ENCODE measurements at regions not wholly inside any gene's neighbourhood (a gene's known extent, or its start where the extent isn't known, plus 50 kb on each side); places are given as distances from the start of the nearest gene placed in this dataset.

DNA sequence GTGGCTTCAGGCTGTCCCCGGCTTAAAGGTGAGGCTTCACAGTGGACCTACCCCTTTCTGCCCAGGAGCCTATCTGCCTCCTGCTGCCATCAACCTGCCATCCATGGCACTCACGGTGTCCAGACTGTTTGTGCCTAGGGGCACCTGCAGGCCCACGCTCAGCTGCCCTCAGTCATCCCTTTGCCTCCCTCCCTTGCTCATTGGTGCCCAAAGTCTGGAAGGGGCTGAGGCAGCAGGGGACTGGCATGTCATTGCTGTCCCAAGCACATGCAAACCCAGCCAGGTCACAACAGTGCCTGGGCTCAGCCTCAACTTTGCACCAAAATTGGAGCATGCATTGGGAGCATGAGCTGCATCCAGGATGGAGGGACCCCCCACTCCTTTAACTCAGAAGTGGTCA lies 1142.7 kb upstream of the NCAM2 start:
- no peaks in the 10 kb centered on the region for H3K27me3 ChIP-seq
- peaks cover 0 to 8% (median 0%) of the 10 kb centered on the region in 4 donors for H3K9me3 ChIP-seq
- no peaks in the 10 kb centered on the region for H3K4me1 ChIP-seq
- no peak overlapping the region for H3K27ac ChIP-seq
- TF ChIP-seq POLR2A (IDR thresholded peaks at IDR 0.05) = no peak
- no peak for TF ChIP-seq CTCF (IDR thresholded peaks at IDR 0.05)
- TF ChIP-seq POLR2AphosphoS5 (IDR thresholded peaks at IDR 0.05) = no peak
- no peak for TF ChIP-seq EP300 (IDR thresholded peaks at IDR 0.05)
- H3K36me3 ChIP-seq = no peaks in the 10 kb centered on the region
- no peak overlapping the region for H3K4me3 ChIP-seq
- ATAC-seq (ENCODE audit: low FRiP score in 2 of 2) = no peak
- WGBS, 2 donors = 87 to 92% methylated on average over 3 of the region's 3 CpGs
- peak in 1 of 2 donors; percentile 15 for DNase-seq

- H3K27me3 ChIP-seq = no peaks in the 10 kb centered on the region
- WGBS, 2 donors = 59 to 75% methylated on average over 2 of the region's 2 CpGs
- TF ChIP-seq EP300 (IDR thresholded peaks at IDR 0.05) (no peak), CTCF (IDR thresholded peaks at IDR 0.05) (no peak), POLR2AphosphoS5 (IDR thresholded peaks at IDR 0.05) (no peak), POLR2A (IDR thresholded peaks at IDR 0.05) (no peak)
- no peaks in the 10 kb centered on the region for H3K9me3 ChIP-seq
- no peak overlapping the region for H3K4me3 ChIP-seq
- no peaks in the 10 kb centered on the region for H3K36me3 ChIP-seq
- ATAC-seq (ENCODE audit: low FRiP score in 2 of 2) (no peak), DNase-seq (no peak)
- H3K27ac ChIP-seq = no peak overlapping the region
- no peaks in the 10 kb centered on the region for H3K4me1 ChIP-seq
Measured at GRCh38 chr21:19864476-19864875, 1133.7 kb upstream of the NCAM2 start.

- WGBS, 2 donors = 80 to 89% methylated on average over 2 of the region's 2 CpGs
- no peaks in the 10 kb centered on the region for H3K27me3 ChIP-seq
- no peak for DNase-seq
- H3K4me3 ChIP-seq = no peak overlapping the region
- ATAC-seq (ENCODE audit: low FRiP score in 2 of 2) = no peak
- TF ChIP-seq POLR2A (IDR thresholded peaks at IDR 0.05) (no peak), POLR2AphosphoS5 (IDR thresholded peaks at IDR 0.05) (no peak), CTCF (IDR thresholded peaks at IDR 0.05) (no peak), EP300 (IDR thresholded peaks at IDR 0.05) (no peak)
- no peak overlapping the region for H3K27ac ChIP-seq
- H3K9me3 ChIP-seq = no peaks in the 10 kb centered on the region
- H3K36me3 ChIP-seq = no peaks in the 10 kb centered on the region
- no peaks in the 10 kb centered on the region for H3K4me1 ChIP-seq
Measured at GRCh38 chr21:19870682-19871081, 1127.5 kb upstream of the NCAM2 start.

- WGBS, 2 donors = 87% methylated on average over 2 of the region's 2 CpGs
- no peak overlapping the region for H3K27ac ChIP-seq
- H3K9me3 ChIP-seq = peaks cover 0 to 4% (median 0%) of the 10 kb centered on the region in 4 donors
- DNase-seq (no peak), ATAC-seq (ENCODE audit: low FRiP score in 2 of 2) (no peak)
- no peaks in the 10 kb centered on the region for H3K27me3 ChIP-seq
- no peaks in the 10 kb centered on the region for H3K4me1 ChIP-seq
- H3K4me3 ChIP-seq = no peak overlapping the region
- no peaks in the 10 kb centered on the region for H3K36me3 ChIP-seq
- TF ChIP-seq EP300 (IDR thresholded peaks at IDR 0.05) (no peak), POLR2AphosphoS5 (IDR thresholded peaks at IDR 0.05) (no peak), CTCF (IDR thresholded peaks at IDR 0.05) (no peak), POLR2A (IDR thresholded peaks at IDR 0.05) (no peak)
Measured at GRCh38 chr21:19874521-19874920, 1123.7 kb upstream of the NCAM2 start.

DNA sequence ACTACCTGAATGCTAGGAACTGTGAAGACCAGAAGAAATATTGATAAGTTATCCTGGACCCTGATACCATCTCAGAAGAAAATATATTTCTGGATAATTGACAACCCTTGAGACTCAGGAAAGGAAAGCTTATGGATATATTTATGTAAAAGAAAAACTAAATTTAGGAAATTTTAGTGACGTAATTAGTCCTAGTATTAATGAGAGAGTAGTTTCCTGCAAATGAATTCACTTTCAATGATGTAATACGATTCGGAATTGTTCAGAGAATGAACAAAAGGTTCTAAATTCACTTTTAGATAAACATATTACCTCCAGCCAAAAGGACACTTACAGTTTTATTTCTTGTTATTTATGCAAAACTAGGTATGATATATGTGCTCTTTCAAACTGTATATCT lies 1120.1 kb upstream of the NCAM2 start:
- H3K4me3 ChIP-seq = no peak overlapping the region
- no peak overlapping the region for H3K27ac ChIP-seq
- WGBS, 2 donors = 80 to 88% methylated on average over 3 of the region's 3 CpGs
- no peaks in the 10 kb centered on the region for H3K27me3 ChIP-seq
- peaks cover 0 to 4% (median 0%) of the 10 kb centered on the region in 4 donors for H3K9me3 ChIP-seq
- H3K4me1 ChIP-seq = no peaks in the 10 kb centered on the region
- ATAC-seq (ENCODE audit: low FRiP score in 2 of 2) = no peak
- no peak for DNase-seq
- TF ChIP-seq CTCF (IDR thresholded peaks at IDR 0.05) = no peak
- no peak for TF ChIP-seq POLR2A (IDR thresholded peaks at IDR 0.05)
- TF ChIP-seq EP300 (IDR thresholded peaks at IDR 0.05) = no peak
- TF ChIP-seq POLR2AphosphoS5 (IDR thresholded peaks at IDR 0.05) = no peak
- no peaks in the 10 kb centered on the region for H3K36me3 ChIP-seq
